ENCODE measurements at regions not wholly inside any gene's neighbourhood (a gene's known extent, or its start where the extent isn't known, plus 50 kb on each side); places are given as distances from the start of the nearest gene placed in this dataset.

GRCh38 chr6:48774276-48774675, 663.3 kb upstream of the PTCHD4 start:
- TF ChIP-seq POLR2AphosphoS5 (IDR thresholded peaks at IDR 0.05): no peak
- no peak for TF ChIP-seq CTCF (IDR thresholded peaks at IDR 0.05)
- TF ChIP-seq EP300 (IDR thresholded peaks at IDR 0.05): no peak

Data from esophagus muscularis mucosa (tissue), 4 donors.